ENCODE measurements at regions not wholly inside any gene's neighbourhood (a gene's known extent, or its start where the extent isn't known, plus 50 kb on each side); places are given as distances from the start of the nearest gene placed in this dataset.

GRCh38 chr12:73106296-73106695 lies 834.1 kb downstream of the TRHDE start:
- TF ChIP-seq CTCF (IDR thresholded peaks at IDR 0.05) = no peak
- TF ChIP-seq TP53 (CRISPR knock-in tag; IDR thresholded peaks at IDR 0.05) = no peak
- no peak for TF ChIP-seq JUNB (IDR thresholded peaks at IDR 0.05)

All from A549 (cell line).